ENCODE measurements at regions not wholly inside any gene's neighbourhood (a gene's known extent, or its start where the extent isn't known, plus 50 kb on each side); places are given as distances from the start of the nearest gene placed in this dataset.

DNA sequence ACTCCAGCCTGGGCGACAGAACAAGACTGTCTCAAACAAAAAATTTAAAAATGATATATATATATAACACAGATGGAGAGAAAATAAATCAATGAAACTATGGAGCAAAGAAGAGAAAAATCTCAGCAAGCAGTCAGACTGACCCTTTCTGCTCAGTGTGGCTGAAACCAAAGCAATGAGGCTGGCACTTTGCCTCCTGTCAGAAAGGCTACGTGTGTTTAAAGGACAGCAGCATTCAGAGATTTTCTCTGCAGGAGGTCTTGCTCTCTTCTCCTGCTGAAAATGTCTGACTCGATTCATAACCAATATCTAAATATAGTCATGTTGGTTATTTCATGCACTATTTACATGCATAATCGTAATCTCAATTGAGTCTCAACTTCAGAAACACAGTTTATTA is 527.0 kb upstream of the JARID2 start:
- H3K79me2 ChIP-seq, result no peaks in the 10 kb centered on the region
- no peak overlapping the region for H2AFZ ChIP-seq
- TF ChIP-seq EZH2phosphoT487 (IDR thresholded peaks at IDR 0.05; ENCODE audit: low read depth, severe bottlenecking, unreplicated experiment) (no peak), EZH2 (IDR thresholded peaks at IDR 0.05; ENCODE audit: borderline replicate concordance) (no peak)
- TF ChIP-seq, protein P1, sequence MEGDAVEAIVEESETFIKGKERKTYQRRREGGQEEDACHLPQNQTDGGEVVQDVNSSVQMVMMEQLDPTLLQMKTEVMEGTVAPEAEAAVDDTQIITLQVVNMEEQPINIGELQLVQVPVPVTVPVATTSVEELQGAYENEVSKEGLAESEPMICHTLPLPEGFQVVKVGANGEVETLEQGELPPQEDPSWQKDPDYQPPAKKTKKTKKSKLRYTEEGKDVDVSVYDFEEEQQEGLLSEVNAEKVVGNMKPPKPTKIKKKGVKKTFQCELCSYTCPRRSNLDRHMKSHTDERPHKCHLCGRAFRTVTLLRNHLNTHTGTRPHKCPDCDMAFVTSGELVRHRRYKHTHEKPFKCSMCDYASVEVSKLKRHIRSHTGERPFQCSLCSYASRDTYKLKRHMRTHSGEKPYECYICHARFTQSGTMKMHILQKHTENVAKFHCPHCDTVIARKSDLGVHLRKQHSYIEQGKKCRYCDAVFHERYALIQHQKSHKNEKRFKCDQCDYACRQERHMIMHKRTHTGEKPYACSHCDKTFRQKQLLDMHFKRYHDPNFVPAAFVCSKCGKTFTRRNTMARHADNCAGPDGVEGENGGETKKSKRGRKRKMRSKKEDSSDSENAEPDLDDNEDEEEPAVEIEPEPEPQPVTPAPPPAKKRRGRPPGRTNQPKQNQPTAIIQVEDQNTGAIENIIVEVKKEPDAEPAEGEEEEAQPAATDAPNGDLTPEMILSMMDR (IDR thresholded peaks at IDR 0.05; ENCODE audit: poor library complexity), result no peak
- no peak overlapping the region for H3K4me3 ChIP-seq
- 90% methylated on average over 4 of the region's 4 CpGs for WGBS (ENCODE audit: low lambda C conversion rate, missing lambda C conversion rate)
- no peaks in the 10 kb centered on the region for H4K20me1 ChIP-seq (ENCODE audit: insufficient read depth, poor library complexity, severe bottlenecking)
- no peak overlapping the region for H3K4me2 ChIP-seq
- no peaks in the 10 kb centered on the region for H3K27me3 ChIP-seq
- H3K36me3 ChIP-seq (replicated peaks; ENCODE audit: insufficient read depth, low read depth), result no peaks in the 10 kb centered on the region
- no peak for DNase-seq (ENCODE audit: low spot score)
- no peaks in the 10 kb centered on the region for H3K9me3 ChIP-seq (ENCODE audit: low read depth)
- no peaks in the 10 kb centered on the region for H3K9me2 ChIP-seq (replicated peaks; ENCODE audit: insufficient read depth)
- H3K4me1 ChIP-seq (ENCODE audit: insufficient read depth), result peaks cover 4% of the 10 kb centered on the region
- H3K27ac ChIP-seq, result no peak overlapping the region

DNA sequence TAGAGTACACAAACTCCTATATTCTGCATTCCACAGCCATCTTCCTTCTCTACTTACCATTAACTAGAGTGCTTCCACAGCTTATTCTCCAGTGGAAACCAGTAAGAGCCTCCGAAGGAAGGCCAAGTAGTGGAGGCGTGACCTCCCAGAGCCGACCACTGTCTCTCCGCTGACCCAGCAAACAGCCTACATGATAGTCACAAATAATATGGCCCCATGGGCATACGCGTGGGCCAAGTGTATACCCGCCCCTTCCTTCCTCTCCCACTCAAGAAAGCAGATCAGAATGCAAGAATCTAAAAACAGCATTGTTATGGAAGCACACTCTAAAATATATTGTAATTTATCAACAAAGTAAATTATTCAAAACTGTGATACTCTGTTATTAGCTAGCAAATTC is 526.6 kb upstream of the JARID2 start:
- Histone ChIP-seq H2AFZ (no peak overlapping the region), H3K4me2 (no peak overlapping the region), H3K9me3 (ENCODE audit: low read depth) (no peaks in the 10 kb centered on the region), H3K27me3 (no peaks in the 10 kb centered on the region), H3K4me3 (no peak overlapping the region), H3K27ac (no peak overlapping the region), H3K36me3 (replicated peaks; ENCODE audit: insufficient read depth, low read depth) (no peaks in the 10 kb centered on the region), H3K4me1 (ENCODE audit: insufficient read depth) (peaks cover 4% of the 10 kb centered on the region), H4K20me1 (ENCODE audit: insufficient read depth, poor library complexity, severe bottlenecking) (no peaks in the 10 kb centered on the region), H3K79me2 (no peaks in the 10 kb centered on the region), H3K9me2 (replicated peaks; ENCODE audit: insufficient read depth) (no peaks in the 10 kb centered on the region)
- WGBS (ENCODE audit: low lambda C conversion rate, missing lambda C conversion rate), result 87% methylated on average over 7 of the region's 7 CpGs
- no peak for DNase-seq (ENCODE audit: low spot score)
- TF ChIP-seq, protein P1 (IDR thresholded peaks at IDR 0.05; ENCODE audit: poor library complexity), result no peak
- TF ChIP-seq EZH2 (IDR thresholded peaks at IDR 0.05; ENCODE audit: borderline replicate concordance), result no peak
- TF ChIP-seq EZH2phosphoT487 (IDR thresholded peaks at IDR 0.05; ENCODE audit: low read depth, severe bottlenecking, unreplicated experiment), result no peak

DNA sequence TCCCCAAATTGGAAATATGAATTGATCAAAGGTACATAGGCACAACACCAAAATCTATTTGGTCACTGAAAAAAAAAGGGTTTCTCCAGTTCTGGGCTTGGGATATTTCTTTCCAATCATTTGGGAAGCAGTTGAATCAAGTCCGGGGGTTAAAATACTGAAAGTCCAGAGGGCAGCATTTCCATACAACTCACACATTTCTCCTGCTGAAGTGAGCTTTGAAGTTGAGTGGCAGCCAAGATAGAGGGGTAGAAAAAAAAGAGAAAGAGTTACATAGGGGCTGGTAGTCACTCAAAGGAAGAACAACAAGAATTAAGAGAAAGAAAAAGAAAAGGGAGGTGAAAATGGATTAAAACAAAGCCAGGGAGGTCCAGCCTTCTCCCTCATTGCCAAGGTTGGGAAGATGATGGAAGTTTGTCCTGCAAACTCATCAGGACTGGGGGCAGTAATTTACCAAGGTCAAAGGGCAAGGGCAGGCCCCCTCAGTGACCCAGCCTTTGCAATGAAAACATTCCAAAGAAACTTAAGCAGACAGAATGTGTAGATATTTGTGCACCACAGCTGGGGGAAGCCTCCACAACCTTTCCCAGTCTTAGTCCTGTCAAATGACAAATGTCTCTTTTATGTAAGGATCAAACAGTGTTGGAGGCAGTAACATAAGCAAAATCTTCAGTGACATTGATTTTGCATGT is 525.3 kb upstream of the JARID2 start:
- Histone ChIP-seq H3K27ac (no peak overlapping the region), H3K27me3 (no peaks in the 10 kb centered on the region), H3K36me3 (replicated peaks; ENCODE audit: insufficient read depth, low read depth) (no peaks in the 10 kb centered on the region), H3K9me2 (replicated peaks; ENCODE audit: insufficient read depth) (no peaks in the 10 kb centered on the region), H2AFZ (no peak overlapping the region), H3K9me3 (ENCODE audit: low read depth) (no peaks in the 10 kb centered on the region), H3K4me1 (ENCODE audit: insufficient read depth) (peaks cover 4% of the 10 kb centered on the region), H3K4me3 (no peak overlapping the region), H3K4me2 (no peak overlapping the region), H4K20me1 (ENCODE audit: insufficient read depth, poor library complexity, severe bottlenecking) (no peaks in the 10 kb centered on the region), H3K79me2 (no peaks in the 10 kb centered on the region)
- 68% methylated on average over 1 of the region's 1 CpG for WGBS (ENCODE audit: low lambda C conversion rate, missing lambda C conversion rate)
- TF ChIP-seq, protein P1 (IDR thresholded peaks at IDR 0.05; ENCODE audit: poor library complexity), result no peak
- no peak for TF ChIP-seq EZH2phosphoT487 (IDR thresholded peaks at IDR 0.05; ENCODE audit: low read depth, severe bottlenecking, unreplicated experiment)
- TF ChIP-seq EZH2 (IDR thresholded peaks at IDR 0.05; ENCODE audit: borderline replicate concordance), result no peak
- DNase-seq (ENCODE audit: low spot score), result no peak
